ENCODE measurements at regions not wholly inside any gene's neighbourhood (a gene's known extent, or its start where the extent isn't known, plus 50 kb on each side); places are given as distances from the start of the nearest gene placed in this dataset.

GRCh38 chr18:79617511-79618500 is 61.8 kb upstream of the CTDP1 start:
- no peak for TF ChIP-seq CTCF (conservative IDR thresholded peaks at IDR 0.05; ENCODE audit: low read length)
- DNase-seq (ENCODE audit: low read depth), result no peak
- H3K4me3 ChIP-seq (ENCODE audit: low read length), result no peak overlapping the region

GRCh38 chr18:79620576-79621165 is 58.9 kb upstream of the CTDP1 start:
- TF ChIP-seq CTCF (conservative IDR thresholded peaks at IDR 0.05; ENCODE audit: low read length), result no peak
- DNase-seq (ENCODE audit: low read depth), result no peak
- H3K4me3 ChIP-seq (ENCODE audit: low read length), result no peak overlapping the region

GRCh38 chr18:79621501-79621900 is 58.1 kb upstream of the CTDP1 start:
- TF ChIP-seq CTCF (conservative IDR thresholded peaks at IDR 0.05; ENCODE audit: low read length), result no peak
- DNase-seq (ENCODE audit: low read depth), result no peak
- no peak overlapping the region for H3K4me3 ChIP-seq (ENCODE audit: low read length)

DNA sequence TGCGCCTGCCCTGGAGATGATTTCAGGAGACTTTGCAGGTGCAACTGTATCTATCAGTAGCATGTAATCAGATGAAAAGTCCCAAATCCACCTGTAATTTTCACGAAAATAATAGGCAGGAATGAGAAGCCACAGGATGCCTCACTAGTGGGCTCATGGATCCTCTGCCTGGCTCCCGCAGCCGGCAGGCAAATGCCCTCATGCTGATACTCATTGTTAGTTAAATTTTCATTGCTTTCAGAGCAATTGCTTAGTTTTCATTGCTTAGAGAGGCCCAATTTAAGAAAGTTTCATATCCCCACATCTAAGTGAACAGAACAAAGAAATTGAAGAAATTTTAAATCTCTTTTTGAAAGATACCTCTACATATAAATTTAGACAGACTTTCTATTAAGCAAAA is 57.6 kb upstream of the CTDP1 start:
- TF ChIP-seq CTCF (conservative IDR thresholded peaks at IDR 0.05; ENCODE audit: low read length), result no peak
- no peak for DNase-seq (ENCODE audit: low read depth)
- no peak overlapping the region for H3K4me3 ChIP-seq (ENCODE audit: low read length)

DNA sequence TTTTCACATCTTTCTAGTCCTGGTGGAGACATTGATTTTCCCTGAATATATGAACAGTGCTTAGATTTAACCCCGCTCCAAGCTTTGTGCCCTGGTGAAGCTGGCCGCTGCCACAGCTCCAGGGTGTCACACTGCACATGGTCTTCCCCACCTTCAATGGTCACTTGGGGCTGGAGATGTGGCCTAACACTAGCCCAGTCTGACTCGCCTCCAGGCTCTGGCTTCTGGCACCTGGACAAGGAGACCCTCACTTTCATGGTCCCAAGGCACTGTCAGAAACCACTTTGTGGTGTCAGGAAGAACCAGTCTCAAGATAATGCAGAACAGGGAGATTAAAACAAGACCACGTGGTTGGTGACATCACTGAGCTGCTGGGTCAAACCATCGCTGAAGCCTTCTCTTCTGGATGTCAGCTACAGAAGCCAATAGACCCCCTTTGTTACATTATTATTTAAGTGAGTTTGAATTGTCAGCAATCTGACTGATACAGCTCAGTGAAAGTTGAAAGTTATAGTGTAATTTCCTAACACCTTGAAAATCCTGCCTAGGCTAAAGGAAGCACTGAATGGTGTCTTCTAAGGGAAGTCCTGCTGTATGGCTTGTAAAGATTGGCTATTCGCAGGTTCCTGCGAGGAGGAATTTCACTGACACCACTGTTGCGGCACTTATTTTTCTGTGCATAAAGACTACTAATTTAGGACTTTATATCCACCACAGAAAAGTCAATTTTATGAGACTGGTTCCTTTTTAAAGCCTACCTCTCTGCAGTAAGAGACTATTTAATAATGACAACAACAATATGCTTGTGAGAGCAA is 55.0 kb upstream of the CTDP1 start:
- no peak for DNase-seq (ENCODE audit: low read depth)
- no peak for TF ChIP-seq CTCF (conservative IDR thresholded peaks at IDR 0.05; ENCODE audit: low read length)
- H3K4me3 ChIP-seq (ENCODE audit: low read length), result no peak overlapping the region

- no peak for DNase-seq (ENCODE audit: low read depth)
- no peak for TF ChIP-seq CTCF (conservative IDR thresholded peaks at IDR 0.05; ENCODE audit: low read length)
- H3K4me3 ChIP-seq (ENCODE audit: low read length), result no peak overlapping the region
Measured at GRCh38 chr18:79625195-79625923, 54.2 kb upstream of the CTDP1 start.

All from AG10803 (cell line).